MM.1S (cell line): ENCODE measurements at regions not wholly inside any gene's neighbourhood (a gene's known extent, or its start where the extent isn't known, plus 50 kb on each side); places are given as distances from the start of the nearest gene placed in this dataset.

ENCODE experiments used
- DNase-seq: peaks from one replicate; pipeline ENCODE4 v3.0.0-alpha.2; 2015
- H2AFZ ChIP-seq: fragments of 300-600 bp; sonication (generic); 2 replicates; pipeline ENCODE4 v1.6.0; 2016; ENCODE audit warnings: antibody characterized with exemption, low read length
- H3F3A ChIP-seq: fragments of 300-600 bp; sonication (generic); 2 replicates; pipeline ENCODE4 v1.6.1; 2016; ENCODE audit warnings: mild to moderate bottlenecking, antibody characterized with exemption, low read length, moderate library complexity, mixed read lengths; ENCODE audit not compliant: insufficient read depth
- H3K27ac ChIP-seq: fragments of 300-600 bp; sonication (generic); 2 replicates; pipeline ENCODE4 v1.5.1; 2016; ENCODE audit warnings: mild to moderate bottlenecking, low read length
- H3K27me3 ChIP-seq: fragments of 300-600 bp; sonication (generic); replicated peaks from 2 replicates; pipeline ENCODE4 v1.6.0; 2016; ENCODE audit warnings: low read length; ENCODE audit not compliant: insufficient read depth
- H3K36me3 ChIP-seq: fragments of 300-600 bp; sonication (generic); replicated peaks from 2 replicates; pipeline ENCODE4 v1.6.1; 2016; ENCODE audit warnings: mild to moderate bottlenecking, low read length, mixed read lengths; ENCODE audit not compliant: insufficient read depth
- H3K4me1 ChIP-seq: fragments of 300-600 bp; sonication (generic); 2 replicates; pipeline ENCODE4 v1.6.1; 2016; ENCODE audit warnings: low read length, mixed read lengths
- H3K4me2 ChIP-seq: fragments of 300-600 bp; sonication (generic); 2 replicates; pipeline ENCODE4 v1.6.0; 2016; ENCODE audit warnings: low read depth, low read length
- H3K4me3 ChIP-seq: fragments of 300-600 bp; sonication (generic); 2 replicates; pipeline ENCODE4 v1.5.1; 2016; ENCODE audit warnings: low read length, mixed read lengths
- H3K79me2 ChIP-seq: fragments of 300-600 bp; sonication (generic); 2 replicates; pipeline ENCODE4 v1.6.1; 2016; ENCODE audit warnings: mixed run types, low read length, mixed read lengths
- H3K9ac ChIP-seq: fragments of 300-600 bp; sonication (generic); 2 replicates; pipeline ENCODE4 v1.6.1; 2016; ENCODE audit warnings: low read length, mixed read lengths
- H3K9me2 ChIP-seq: fragments of 300-600 bp; sonication (generic); replicated peaks from 2 replicates; pipeline ENCODE4 v1.6.1; 2016; ENCODE audit warnings: mild to moderate bottlenecking, low read length, mixed read lengths; ENCODE audit not compliant: insufficient read depth
- H3K9me3 ChIP-seq: fragments of 300-600 bp; sonication (generic); replicated peaks from 2 replicates; pipeline ENCODE4 v1.6.1; 2016; ENCODE audit warnings: mild to moderate bottlenecking, low read length, mixed read lengths; ENCODE audit not compliant: insufficient read depth
- H4K20me1 ChIP-seq: fragments of 300-600 bp; sonication (generic); 2 replicates; pipeline ENCODE4 v1.6.1; 2016; ENCODE audit warnings: mild to moderate bottlenecking, low read length, moderate library complexity, mixed read lengths; ENCODE audit not compliant: insufficient read depth
- EZH2 ChIP-seq: fragments of 300-600 bp; sonication (generic); optimal IDR thresholded peaks from 2 replicates; pipeline ENCODE3; 2017; ENCODE audit warnings: low read depth, mild to moderate bottlenecking, antibody characterized with exemption, low read length, mixed read lengths
- EZH2phosphoT487 ChIP-seq: fragments of 300-600 bp; sonication (generic); IDR thresholded peaks from 2 replicates; pipeline ENCODE4 v1.6.1; 2018; ENCODE audit warnings: antibody characterized with exemption, low read length
- TF ChIP-seq, protein P1 (sequence below): fragments of 300-600 bp; sonication (generic); IDR thresholded peaks from 2 replicates; pipeline ENCODE4 v1.5.1; 2016; ENCODE audit warnings: antibody characterized with exemption, low read length, mixed read lengths

DNA sequence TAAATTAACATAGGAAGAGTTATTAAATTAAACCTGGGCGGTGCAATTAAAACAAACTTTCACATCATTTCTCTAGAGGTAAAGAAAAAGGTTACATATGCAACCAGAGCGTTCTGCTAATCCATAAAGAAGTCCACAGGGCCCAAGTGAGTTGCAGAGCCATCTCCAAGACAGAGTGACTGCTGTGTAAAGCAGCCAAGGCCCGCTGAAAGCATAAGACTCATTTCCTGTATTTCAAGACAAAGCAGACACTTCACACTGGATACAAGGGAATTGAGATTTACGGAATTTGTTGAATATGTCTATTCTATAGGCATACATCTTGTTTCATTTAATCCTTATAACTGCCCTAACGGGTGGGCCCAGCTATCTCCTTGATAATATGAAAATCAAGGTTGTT, 422.8 kb downstream of the CBLN4 start:
- H3K27me3 ChIP-seq = no peaks in the 10 kb centered on the region
- H3K27ac ChIP-seq = no peak overlapping the region
- no peaks in the 10 kb centered on the region for H3K9me3 ChIP-seq

DNA sequence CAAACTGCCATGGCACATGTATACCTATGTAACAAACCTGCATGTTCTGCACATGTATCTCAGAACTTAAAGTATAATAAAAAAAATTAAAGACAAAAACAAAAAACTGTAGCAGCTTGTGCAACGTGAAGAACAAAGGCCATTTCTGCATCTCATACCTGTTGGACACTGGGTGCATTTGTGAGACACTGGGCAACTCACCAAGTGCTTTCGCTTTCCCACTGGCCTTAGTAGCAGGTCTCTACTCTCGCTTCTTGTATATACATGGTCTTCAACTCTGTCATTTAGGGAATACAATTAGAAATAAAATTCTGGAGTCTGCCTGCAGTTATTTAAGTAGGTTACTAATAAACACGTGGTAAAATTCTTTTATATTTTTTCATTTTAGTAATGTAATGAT, 423.8 kb downstream of the CBLN4 start:
- Histone ChIP-seq H3K4me2 (no peak overlapping the region), H3K4me3 (no peak overlapping the region), H4K20me1 (no peaks in the 10 kb centered on the region), H3K27ac (no peak overlapping the region), H3K9ac (no peak overlapping the region), H3K27me3 (no peaks in the 10 kb centered on the region), H3K4me1 (no peaks in the 10 kb centered on the region), H3K9me3 (no peaks in the 10 kb centered on the region), H2AFZ (no peak overlapping the region), H3F3A (no peaks in the 10 kb centered on the region), H3K79me2 (no peaks in the 10 kb centered on the region), H3K36me3 (no peaks in the 10 kb centered on the region), H3K9me2 (no peaks in the 10 kb centered on the region)
- no peak for DNase-seq
- TF ChIP-seq EZH2phosphoT487 (no peak), EZH2 (no peak)
- TF ChIP-seq, protein P1, sequence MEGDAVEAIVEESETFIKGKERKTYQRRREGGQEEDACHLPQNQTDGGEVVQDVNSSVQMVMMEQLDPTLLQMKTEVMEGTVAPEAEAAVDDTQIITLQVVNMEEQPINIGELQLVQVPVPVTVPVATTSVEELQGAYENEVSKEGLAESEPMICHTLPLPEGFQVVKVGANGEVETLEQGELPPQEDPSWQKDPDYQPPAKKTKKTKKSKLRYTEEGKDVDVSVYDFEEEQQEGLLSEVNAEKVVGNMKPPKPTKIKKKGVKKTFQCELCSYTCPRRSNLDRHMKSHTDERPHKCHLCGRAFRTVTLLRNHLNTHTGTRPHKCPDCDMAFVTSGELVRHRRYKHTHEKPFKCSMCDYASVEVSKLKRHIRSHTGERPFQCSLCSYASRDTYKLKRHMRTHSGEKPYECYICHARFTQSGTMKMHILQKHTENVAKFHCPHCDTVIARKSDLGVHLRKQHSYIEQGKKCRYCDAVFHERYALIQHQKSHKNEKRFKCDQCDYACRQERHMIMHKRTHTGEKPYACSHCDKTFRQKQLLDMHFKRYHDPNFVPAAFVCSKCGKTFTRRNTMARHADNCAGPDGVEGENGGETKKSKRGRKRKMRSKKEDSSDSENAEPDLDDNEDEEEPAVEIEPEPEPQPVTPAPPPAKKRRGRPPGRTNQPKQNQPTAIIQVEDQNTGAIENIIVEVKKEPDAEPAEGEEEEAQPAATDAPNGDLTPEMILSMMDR = no peak

More for the DNA sequence above, 422.8 kb downstream of the CBLN4 start:
- DNase-seq = no peak
- Histone ChIP-seq H4K20me1 (no peaks in the 10 kb centered on the region), H2AFZ (no peak overlapping the region), H3K4me3 (no peak overlapping the region), H3K9ac (no peak overlapping the region), H3K79me2 (no peaks in the 10 kb centered on the region), H3K4me2 (no peak overlapping the region), H3K9me2 (no peaks in the 10 kb centered on the region), H3K4me1 (no peaks in the 10 kb centered on the region), H3K36me3 (no peaks in the 10 kb centered on the region), H3F3A (no peaks in the 10 kb centered on the region)
- no peak for TF ChIP-seq EZH2phosphoT487
- no peak for TF ChIP-seq EZH2

DNA sequence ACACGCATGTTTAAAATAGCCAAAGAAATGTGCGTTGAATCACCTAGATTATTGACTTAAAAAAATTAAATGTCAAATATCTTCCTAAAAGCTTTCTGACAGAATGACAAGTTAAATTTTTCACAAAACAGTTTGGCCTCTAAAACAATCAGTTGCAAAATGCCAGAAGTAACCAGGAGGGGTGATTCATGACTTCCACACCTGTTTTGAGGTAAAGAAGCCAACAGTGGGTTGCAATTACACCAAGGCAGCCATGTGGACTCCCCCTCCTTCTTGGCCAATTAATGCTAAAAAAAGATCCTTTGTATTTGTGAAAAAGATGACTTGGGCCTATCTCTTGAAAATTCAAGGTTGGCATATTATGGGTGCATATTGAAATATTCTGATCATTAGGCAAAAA, 424.8 kb downstream of the CBLN4 start:
- H3K4me2 ChIP-seq = no peak overlapping the region
- no peaks in the 10 kb centered on the region for H3K9me2 ChIP-seq
- no peaks in the 10 kb centered on the region for H4K20me1 ChIP-seq
- TF ChIP-seq EZH2 (no peak), EZH2phosphoT487 (no peak)
- TF ChIP-seq, protein P1 = no peak
- no peak overlapping the region for H3K9ac ChIP-seq
- DNase-seq = no peak
- H3K27ac ChIP-seq = no peak overlapping the region
- H3K4me3 ChIP-seq = no peak overlapping the region
- no peaks in the 10 kb centered on the region for H3K4me1 ChIP-seq
- H3K27me3 ChIP-seq = no peaks in the 10 kb centered on the region
- H2AFZ ChIP-seq = no peak overlapping the region
- no peaks in the 10 kb centered on the region for H3K9me3 ChIP-seq
- H3K36me3 ChIP-seq = no peaks in the 10 kb centered on the region
- no peaks in the 10 kb centered on the region for H3K79me2 ChIP-seq
- no peaks in the 10 kb centered on the region for H3F3A ChIP-seq

DNA sequence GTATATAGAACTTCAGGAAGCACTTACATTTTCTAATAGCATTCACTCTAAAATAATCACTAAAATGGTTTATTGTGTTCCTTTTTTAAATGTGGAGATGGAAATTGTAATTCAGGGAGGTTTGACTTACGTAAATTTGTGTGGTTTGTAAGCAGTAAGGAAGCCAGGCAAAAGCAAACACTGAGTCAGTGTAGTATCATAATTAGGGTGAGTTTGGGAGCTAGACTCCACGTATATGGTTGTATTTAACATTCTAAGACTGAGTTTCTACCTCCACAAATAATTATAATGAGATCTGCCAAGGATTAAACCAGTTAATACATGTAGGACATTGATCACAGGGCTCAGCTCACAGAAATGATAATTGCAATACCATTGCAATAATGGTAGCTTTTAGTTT, 425.5 kb downstream of the CBLN4 start:
- no peaks in the 10 kb centered on the region for H3K9me3 ChIP-seq
- H3K9ac ChIP-seq = no peak overlapping the region
- H3K79me2 ChIP-seq = no peaks in the 10 kb centered on the region
- no peaks in the 10 kb centered on the region for H4K20me1 ChIP-seq
- TF ChIP-seq, protein P1 = no peak
- TF ChIP-seq EZH2phosphoT487 = no peak
- TF ChIP-seq EZH2 = no peak
- no peaks in the 10 kb centered on the region for H3K36me3 ChIP-seq
- no peaks in the 10 kb centered on the region for H3K9me2 ChIP-seq
- no peak overlapping the region for H3K27ac ChIP-seq
- H2AFZ ChIP-seq = no peak overlapping the region
- H3K27me3 ChIP-seq = no peaks in the 10 kb centered on the region
- H3K4me3 ChIP-seq = no peak overlapping the region
- H3K4me1 ChIP-seq = no peaks in the 10 kb centered on the region
- H3K4me2 ChIP-seq = no peak overlapping the region
- no peaks in the 10 kb centered on the region for H3F3A ChIP-seq
- no peak for DNase-seq
